A549 (cell line): ENCODE measurements at regions not wholly inside any gene's neighbourhood (a gene's known extent, or its start where the extent isn't known, plus 50 kb on each side); places are given as distances from the start of the nearest gene placed in this dataset.

ENCODE experiments used
- CBX2 ChIP-seq: fragments of 200-600 bp; sonication (generic); IDR thresholded peaks from 2 replicates; pipeline ENCODE4 v1.6.1; 2016; ENCODE audit warnings: low read depth, mild to moderate bottlenecking, borderline replicate concordance
- CHD2 ChIP-seq: fragments of 150-350 bp; IDR thresholded peaks from 2 replicates; pipeline ENCODE4 v1.6.1; 2014; ENCODE audit warnings: low read length; ENCODE audit not compliant: partially characterized antibody
- EP300 ChIP-seq, 2 experiments: fragments of >200 bp; sonication (Bioruptor Twin); formaldehyde crosslinking; IDR thresholded peaks; 2 replicates in 1 of 2; 3 replicates in 1 of 2; pipeline ENCODE4 v1.6.1; 2016 to 2017
- ESRRA ChIP-seq: fragments of 150-350 bp; IDR thresholded peaks from 2 replicates; pipeline ENCODE4 v1.6.1; 2014; ENCODE audit warnings: mild to moderate bottlenecking, low read length, borderline replicate concordance
- HDAC2 ChIP-seq: fragments of 200-600 bp; sonication (generic); IDR thresholded peaks from 2 replicates; pipeline ENCODE4 v1.6.1; 2016
- JUN ChIP-seq, 2 experiments: fragments of >200 bp; sonication (Bioruptor Twin); formaldehyde crosslinking; IDR thresholded peaks; 2 replicates in 1 of 2; 3 replicates in 1 of 2; pipeline ENCODE4 v1.6.1; 2016 to 2017
- NFE2L2 ChIP-seq: fragments of 150-350 bp; conservative IDR thresholded peaks from 2 replicates; pipeline ENCODE4 v1.6.1; 2014; ENCODE audit warnings: low read length
- POLR2AphosphoS2 ChIP-seq: conservative IDR thresholded peaks from 2 replicates; pipeline ENCODE4 v1.6.1; 2012; ENCODE audit warnings: low read length, improper control_type of control experiment, inconsistent platforms
- RARB ChIP-seq: fragments of 250-450 bp; sonication (Bioruptor Pico); IDR thresholded peaks from 2 replicates; pipeline ENCODE4 v1.8.0; 2021; ENCODE audit warnings: mild to moderate bottlenecking, moderate library complexity
- ZFP36 ChIP-seq: fragments of 450-650 bp; IDR thresholded peaks from 2 replicates; pipeline ENCODE4 v1.6.1; 2014; ENCODE audit warnings: borderline replicate concordance; ENCODE audit not compliant: partially characterized antibody
- TF ChIP-seq, protein P1 (sequence below): fragments of >200 bp; sonication (Bioruptor Twin); formaldehyde crosslinking; IDR thresholded peaks from 3 replicates; pipeline ENCODE4 v1.5.1; 2016
- TF ChIP-seq, protein P2 (sequence below): IDR thresholded peaks from 2 replicates; pipeline ENCODE4 v1.6.1; 2012
- TF ChIP-seq, protein P3 (sequence below): fragments of >200 bp; sonication (Bioruptor Twin); formaldehyde crosslinking; IDR thresholded peaks from 3 replicates; pipeline ENCODE4 v1.6.1; 2016

DNA sequence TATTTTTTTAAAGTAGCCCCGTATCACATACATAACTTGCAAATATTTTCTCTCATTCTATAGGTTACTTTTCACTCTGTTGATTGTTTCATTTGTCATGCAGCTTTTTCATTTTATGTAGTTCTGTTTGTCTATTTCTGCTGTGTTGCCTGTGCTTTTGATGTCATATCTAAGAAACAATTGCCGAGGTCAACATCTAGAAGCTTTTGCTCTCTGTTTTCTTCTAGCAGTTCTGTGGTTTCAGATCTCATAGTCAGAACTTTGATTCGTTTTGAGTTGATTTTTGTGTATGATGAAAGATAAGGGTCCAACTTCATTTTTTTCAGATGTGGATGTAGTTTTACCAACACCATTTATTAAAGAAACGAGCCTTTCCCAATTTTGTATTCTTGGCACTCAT lies 79.5 kb downstream of the CD200 start:
- no peak for TF ChIP-seq CBX2
- TF ChIP-seq, protein P1, sequence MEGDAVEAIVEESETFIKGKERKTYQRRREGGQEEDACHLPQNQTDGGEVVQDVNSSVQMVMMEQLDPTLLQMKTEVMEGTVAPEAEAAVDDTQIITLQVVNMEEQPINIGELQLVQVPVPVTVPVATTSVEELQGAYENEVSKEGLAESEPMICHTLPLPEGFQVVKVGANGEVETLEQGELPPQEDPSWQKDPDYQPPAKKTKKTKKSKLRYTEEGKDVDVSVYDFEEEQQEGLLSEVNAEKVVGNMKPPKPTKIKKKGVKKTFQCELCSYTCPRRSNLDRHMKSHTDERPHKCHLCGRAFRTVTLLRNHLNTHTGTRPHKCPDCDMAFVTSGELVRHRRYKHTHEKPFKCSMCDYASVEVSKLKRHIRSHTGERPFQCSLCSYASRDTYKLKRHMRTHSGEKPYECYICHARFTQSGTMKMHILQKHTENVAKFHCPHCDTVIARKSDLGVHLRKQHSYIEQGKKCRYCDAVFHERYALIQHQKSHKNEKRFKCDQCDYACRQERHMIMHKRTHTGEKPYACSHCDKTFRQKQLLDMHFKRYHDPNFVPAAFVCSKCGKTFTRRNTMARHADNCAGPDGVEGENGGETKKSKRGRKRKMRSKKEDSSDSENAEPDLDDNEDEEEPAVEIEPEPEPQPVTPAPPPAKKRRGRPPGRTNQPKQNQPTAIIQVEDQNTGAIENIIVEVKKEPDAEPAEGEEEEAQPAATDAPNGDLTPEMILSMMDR, result no peak
- no peak for TF ChIP-seq ESRRA
- TF ChIP-seq JUN (IDR thresholded peaks at IDR 0.05), result no peak
- no peak for TF ChIP-seq EP300 (IDR thresholded peaks at IDR 0.05)
- TF ChIP-seq HDAC2, result no peak
- TF ChIP-seq, protein P2, sequence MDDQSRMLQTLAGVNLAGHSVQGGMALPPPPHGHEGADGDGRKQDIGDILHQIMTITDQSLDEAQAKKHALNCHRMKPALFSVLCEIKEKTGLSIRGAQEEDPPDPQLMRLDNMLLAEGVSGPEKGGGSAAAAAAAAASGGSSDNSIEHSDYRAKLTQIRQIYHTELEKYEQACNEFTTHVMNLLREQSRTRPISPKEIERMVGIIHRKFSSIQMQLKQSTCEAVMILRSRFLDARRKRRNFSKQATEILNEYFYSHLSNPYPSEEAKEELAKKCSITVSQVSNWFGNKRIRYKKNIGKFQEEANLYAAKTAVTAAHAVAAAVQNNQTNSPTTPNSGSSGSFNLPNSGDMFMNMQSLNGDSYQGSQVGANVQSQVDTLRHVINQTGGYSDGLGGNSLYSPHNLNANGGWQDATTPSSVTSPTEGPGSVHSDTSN, result no peak
- TF ChIP-seq POLR2AphosphoS2, result no peak
- TF ChIP-seq NFE2L2, result no peak
- no peak for TF ChIP-seq ZFP36
- TF ChIP-seq CHD2, result no peak
- no peak for TF ChIP-seq RARB (CRISPR knock-in tag)
- TF ChIP-seq, protein P3, sequence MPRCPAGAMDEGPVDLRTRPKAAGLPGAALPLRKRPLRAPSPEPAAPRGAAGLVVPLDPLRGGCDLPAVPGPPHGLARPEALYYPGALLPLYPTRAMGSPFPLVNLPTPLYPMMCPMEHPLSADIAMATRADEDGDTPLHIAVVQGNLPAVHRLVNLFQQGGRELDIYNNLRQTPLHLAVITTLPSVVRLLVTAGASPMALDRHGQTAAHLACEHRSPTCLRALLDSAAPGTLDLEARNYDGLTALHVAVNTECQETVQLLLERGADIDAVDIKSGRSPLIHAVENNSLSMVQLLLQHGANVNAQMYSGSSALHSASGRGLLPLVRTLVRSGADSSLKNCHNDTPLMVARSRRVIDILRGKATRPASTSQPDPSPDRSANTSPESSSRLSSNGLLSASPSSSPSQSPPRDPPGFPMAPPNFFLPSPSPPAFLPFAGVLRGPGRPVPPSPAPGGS, result no peak
